SK-N-SH (cell line): ENCODE measurements at regions not wholly inside any gene's neighbourhood (a gene's known extent, or its start where the extent isn't known, plus 50 kb on each side); places are given as distances from the start of the nearest gene placed in this dataset.

ENCODE experiments used
- CTCF ChIA-PET: fragments of 300-600, 350-600 bp; formaldehyde crosslinking; extraction: SDS; loops from one replicate; lab custom pipeline; 2021; lab: Yijun Ruan, JAX
- POLR2A ChIA-PET: fragments of 350-600 bp; sonication (Branson Sonifier 250); formaldehyde crosslinking; extraction: SDS; loops from one replicate; lab custom pipeline; 2020; ENCODE audit warnings: antibody characterized with exemption, inconsistent platforms; lab: Yijun Ruan, JAX
- DNase-seq: peaks from one replicate; pipeline ENCODE4 v3.0.0; 2012
- H2AFZ ChIP-seq: fragments of 200-600 bp; sonication (generic); 2 replicates; pipeline ENCODE4 v1.8.1; 2016; ENCODE audit warnings: antibody characterized with exemption, mild to moderate bottlenecking, low read depth
- H3F3A ChIP-seq: fragments of 200-600 bp; sonication (generic); replicated peaks from 2 replicates; pipeline ENCODE3; 2016; ENCODE audit warnings: antibody characterized with exemption, mild to moderate bottlenecking; ENCODE audit not compliant: insufficient read depth
- H3K27ac ChIP-seq, 2 experiments: fragments of 200-500 bp in 1 of 2; fragments of 200-600 bp in 1 of 2; sonication (Bioruptor generic) in 1 of 2; sonication (generic), shearing (Covaris generic) in 1 of 2; 2 replicates each; pipeline versions ENCODE4 v1.5.1 to v1.6.1; 2014 to 2016; ENCODE audit warnings: low read depth in 2 of 2, inconsistent platforms in 1 of 2, low read length in 1 of 2, mild to moderate bottlenecking in 1 of 2, mixed read lengths in 1 of 2
- H3K27me3 ChIP-seq: fragments of 200-600 bp; sonication (generic), shearing (Covaris generic); 2 replicates; pipeline ENCODE4 v1.6.1; 2016; ENCODE audit warnings: mixed run types; ENCODE audit not compliant: insufficient read depth
- H3K36me3 ChIP-seq, 2 experiments: fragments of 200-500 bp in 1 of 2; fragments of 200-600 bp in 1 of 2; sonication (Bioruptor generic) in 1 of 2; sonication (generic) in 1 of 2; replicated peaks in 1 of 2; 2 replicates each; pipeline versions ENCODE3 to v1.5.1; 2014 to 2016; ENCODE audit warnings: low read length in 1 of 2, mild to moderate bottlenecking in 1 of 2; ENCODE audit not compliant: insufficient read depth in 2 of 2, control insufficient read depth in 1 of 2
- H3K4me1 ChIP-seq, 2 experiments: fragments of 200-500 bp in 1 of 2; fragments of 200-600 bp in 1 of 2; sonication (Bioruptor generic) in 1 of 2; sonication (generic), shearing (Covaris generic) in 1 of 2; 2 replicates each; pipeline versions ENCODE4 v1.5.1 to v1.6.1; 2014 to 2016; ENCODE audit warnings: low read depth in 1 of 2, low read length in 1 of 2, mixed run types in 1 of 2; ENCODE audit not compliant: insufficient read depth in 2 of 2, control insufficient read depth in 1 of 2
- H3K4me2 ChIP-seq: fragments of 200-600 bp; sonication (generic), shearing (Covaris generic); 2 replicates; pipeline ENCODE4 v1.6.1; 2017; ENCODE audit warnings: mixed run types
- H3K4me3 ChIP-seq, 2 experiments: fragments of 200-500 bp in 1 of 2; fragments of 200-600 bp in 1 of 2; sonication (Bioruptor generic) in 1 of 2; sonication (generic), shearing (Covaris generic) in 1 of 2; 2 replicates each; pipeline versions ENCODE4 v1.5.1 to v1.8.1; 2014 to 2016; ENCODE audit warnings: low read depth in 2 of 2, inconsistent platforms in 1 of 2, low read length in 1 of 2, mild to moderate bottlenecking in 1 of 2, mixed read lengths in 1 of 2, moderate library complexity in 1 of 2
- H3K79me2 ChIP-seq: fragments of 200-600 bp; sonication (generic); 2 replicates; pipeline ENCODE4 v1.8.1; 2017; ENCODE audit warnings: mild to moderate bottlenecking; ENCODE audit not compliant: insufficient read depth
- H3K9ac ChIP-seq: fragments of 200-600 bp; sonication (generic); 2 replicates; pipeline ENCODE4 v1.6.1; 2017; ENCODE audit warnings: mixed run types
- H3K9me2 ChIP-seq: fragments of 200-600 bp; sonication (generic); 2 replicates; pipeline ENCODE4 v1.6.1; 2017; ENCODE audit warnings: mixed run types
- H3K9me3 ChIP-seq: fragments of 200-600 bp; sonication (generic); 2 replicates; pipeline ENCODE4 v1.6.1; 2017; ENCODE audit warnings: mixed run types, mild to moderate bottlenecking, moderate library complexity
- H4K20me1 ChIP-seq: fragments of 200-600 bp; sonication (generic); 2 replicates; pipeline ENCODE4 v1.6.1; 2017; ENCODE audit warnings: mild to moderate bottlenecking, mixed run types; ENCODE audit not compliant: insufficient read depth
- CHD2 ChIP-seq: fragments of 150-350 bp; IDR thresholded peaks from 2 replicates; pipeline ENCODE4 v1.6.1; 2018; ENCODE audit warnings: low read length; ENCODE audit not compliant: partially characterized antibody
- FOXM1 ChIP-seq: IDR thresholded peaks from 2 replicates; pipeline ENCODE4 v1.4.0; 2012; ENCODE audit warnings: low read depth, mild to moderate bottlenecking
- NFIC ChIP-seq: IDR thresholded peaks from 2 replicates; pipeline ENCODE4 v1.4.0; 2012; ENCODE audit warnings: borderline replicate concordance
- NRF1 ChIP-seq: IDR thresholded peaks from 2 replicates; pipeline ENCODE4 v1.6.1; 2012; ENCODE audit warnings: low read depth, mild to moderate bottlenecking, low read length
- POLR2AphosphoS5 ChIP-seq: IDR thresholded peaks from 2 replicates; pipeline ENCODE4 v1.6.1; 2012; ENCODE audit warnings: low read depth, low read length
- RAD21 ChIP-seq: IDR thresholded peaks from 2 replicates; pipeline ENCODE4 v1.6.1; 2012; ENCODE audit warnings: mild to moderate bottlenecking, low read length
- RFX5 ChIP-seq: IDR thresholded peaks from 2 replicates; pipeline ENCODE4 v1.6.1; 2012; ENCODE audit warnings: mild to moderate bottlenecking, improper control_type of control experiment, low read length
- SIN3A ChIP-seq: IDR thresholded peaks from 2 replicates; pipeline ENCODE4 v1.6.1; 2012; ENCODE audit warnings: low read depth, mild to moderate bottlenecking, low read length, moderate library complexity, borderline replicate concordance
- TCF12 ChIP-seq: IDR thresholded peaks from 2 replicates; pipeline ENCODE4 v1.4.0; 2012
- WGBS: methylation state at CpG from one replicate; pipeline ENCODE4 v1.1.6; 2017; ENCODE audit warnings: low lambda C conversion rate; 5-methylcytosine and 5-hydroxymethylcytosine counted together
- TF ChIP-seq, protein P1 (sequence below): fragments of 200-600 bp; sonication (generic); IDR thresholded peaks from 2 replicates; pipeline ENCODE4 v1.6.1; 2017; ENCODE audit warnings: antibody characterized with exemption, mild to moderate bottlenecking, moderate library complexity
- TF ChIP-seq, protein P2 (sequence below): IDR thresholded peaks from 2 replicates; pipeline ENCODE4 v1.4.0; 2012; ENCODE audit warnings: low read depth, borderline replicate concordance
- TF ChIP-seq, protein P3 (sequence below): fragments of 150-350 bp; IDR thresholded peaks from 2 replicates; pipeline ENCODE4 v1.6.1; 2016; ENCODE audit warnings: mild to moderate bottlenecking, low read depth, low read length
- TF ChIP-seq, protein P4 (sequence below): IDR thresholded peaks from 2 replicates; pipeline ENCODE4 v1.4.0; 2012; ENCODE audit warnings: low read depth, borderline replicate concordance

DNA sequence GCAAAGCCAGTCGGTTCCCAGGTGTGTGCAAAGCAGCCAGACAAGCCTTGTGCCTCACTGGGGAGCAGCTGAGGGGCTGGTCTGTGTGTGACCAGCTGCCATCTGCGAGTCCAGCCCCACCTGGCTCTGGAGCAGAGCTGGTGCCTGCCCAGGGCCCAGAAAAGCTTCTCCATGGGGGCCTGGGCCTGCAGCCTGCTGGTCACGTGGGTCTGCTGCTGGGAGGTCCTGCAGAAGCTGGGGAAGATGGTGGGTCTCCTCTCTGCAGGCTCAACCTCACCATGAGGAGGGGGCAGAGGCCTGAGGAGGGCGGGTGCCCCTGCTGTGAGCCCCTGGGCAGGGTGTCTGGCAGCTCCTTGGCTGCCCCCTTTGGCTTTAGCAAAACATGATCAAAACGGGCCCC is 71.9 kb downstream of the ENGASE start:
- TF ChIP-seq, protein P1, sequence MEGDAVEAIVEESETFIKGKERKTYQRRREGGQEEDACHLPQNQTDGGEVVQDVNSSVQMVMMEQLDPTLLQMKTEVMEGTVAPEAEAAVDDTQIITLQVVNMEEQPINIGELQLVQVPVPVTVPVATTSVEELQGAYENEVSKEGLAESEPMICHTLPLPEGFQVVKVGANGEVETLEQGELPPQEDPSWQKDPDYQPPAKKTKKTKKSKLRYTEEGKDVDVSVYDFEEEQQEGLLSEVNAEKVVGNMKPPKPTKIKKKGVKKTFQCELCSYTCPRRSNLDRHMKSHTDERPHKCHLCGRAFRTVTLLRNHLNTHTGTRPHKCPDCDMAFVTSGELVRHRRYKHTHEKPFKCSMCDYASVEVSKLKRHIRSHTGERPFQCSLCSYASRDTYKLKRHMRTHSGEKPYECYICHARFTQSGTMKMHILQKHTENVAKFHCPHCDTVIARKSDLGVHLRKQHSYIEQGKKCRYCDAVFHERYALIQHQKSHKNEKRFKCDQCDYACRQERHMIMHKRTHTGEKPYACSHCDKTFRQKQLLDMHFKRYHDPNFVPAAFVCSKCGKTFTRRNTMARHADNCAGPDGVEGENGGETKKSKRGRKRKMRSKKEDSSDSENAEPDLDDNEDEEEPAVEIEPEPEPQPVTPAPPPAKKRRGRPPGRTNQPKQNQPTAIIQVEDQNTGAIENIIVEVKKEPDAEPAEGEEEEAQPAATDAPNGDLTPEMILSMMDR: no peak
- TF ChIP-seq NRF1: no peak
- no peak for TF ChIP-seq TCF12
- TF ChIP-seq POLR2AphosphoS5: no peak
- no peak for TF ChIP-seq RAD21
- TF ChIP-seq RFX5: no peak
- TF ChIP-seq SIN3A: no peak
- CTCF ChIA-PET: interaction anchor here (0.7 to 3.0 kb wide), 7 partner anchors 9 to 254 kb away, joined by 3 to 10 read pairs (median 3); no protein-coding TSS in a partner anchor
- WGBS: 16% methylated on average over 3 of the region's 5 CpGs
- H3F3A ChIP-seq: no peaks in the 10 kb centered on the region
- no peak overlapping the region for H2AFZ ChIP-seq
- POLR2A ChIA-PET: no interaction called here
- no peaks in the 10 kb centered on the region; a peak in 1 of 4 replicates for H3K4me1 ChIP-seq
- no peaks in the 10 kb centered on the region for H3K79me2 ChIP-seq
- H3K9me3 ChIP-seq: no peaks in the 10 kb centered on the region
- no peaks in the 10 kb centered on the region for H3K36me3 ChIP-seq
- no peak overlapping the region for H3K4me3 ChIP-seq
- no peak overlapping the region for H3K9ac ChIP-seq
- H3K4me2 ChIP-seq: no peak overlapping the region
- H3K27ac ChIP-seq: no peak overlapping the region
- peaks cover 19% of the 10 kb centered on the region for H3K27me3 ChIP-seq
- H3K9me2 ChIP-seq: no peaks in the 10 kb centered on the region
- H4K20me1 ChIP-seq: no peaks in the 10 kb centered on the region
- no peak for DNase-seq

DNA sequence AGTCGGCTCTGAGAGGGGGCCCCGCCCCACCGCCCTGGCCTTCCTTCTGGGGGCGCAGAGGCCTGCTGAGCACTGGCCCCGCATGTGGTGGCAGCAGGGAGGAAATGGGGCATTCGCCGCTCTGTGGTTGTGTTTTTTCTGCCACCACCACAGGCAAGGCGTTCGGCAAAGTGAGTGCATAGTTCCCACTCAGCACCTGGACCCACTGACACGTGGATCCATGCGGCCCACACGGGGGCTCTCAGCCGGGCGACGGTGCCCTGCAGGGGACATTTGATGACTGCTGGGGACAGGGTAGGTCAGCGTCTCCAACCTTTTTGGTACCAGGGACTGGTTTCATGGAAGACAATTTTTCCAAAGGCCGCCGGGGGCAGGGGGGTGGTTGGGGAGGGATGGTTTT is 70.9 kb downstream of the ENGASE start:
- Histone ChIP-seq H3K4me3 (no peak overlapping the region), H4K20me1 (peaks cover 7% of the 10 kb centered on the region; the same call in 1 of the 2 replicates), H3F3A (no peaks in the 10 kb centered on the region), H3K27me3 (peaks cover 26% of the 10 kb centered on the region)
- POLR2A ChIA-PET: no interaction called here
- CTCF ChIA-PET: interaction anchor here (0.8 to 7.1 kb wide), 7 partner anchors 20 to 247 kb away, joined by 3 to 41 read pairs (median 7); no protein-coding TSS in a partner anchor
- TF ChIP-seq CHD2: no peak
- no peak for TF ChIP-seq NFIC
- TF ChIP-seq, protein P2, sequence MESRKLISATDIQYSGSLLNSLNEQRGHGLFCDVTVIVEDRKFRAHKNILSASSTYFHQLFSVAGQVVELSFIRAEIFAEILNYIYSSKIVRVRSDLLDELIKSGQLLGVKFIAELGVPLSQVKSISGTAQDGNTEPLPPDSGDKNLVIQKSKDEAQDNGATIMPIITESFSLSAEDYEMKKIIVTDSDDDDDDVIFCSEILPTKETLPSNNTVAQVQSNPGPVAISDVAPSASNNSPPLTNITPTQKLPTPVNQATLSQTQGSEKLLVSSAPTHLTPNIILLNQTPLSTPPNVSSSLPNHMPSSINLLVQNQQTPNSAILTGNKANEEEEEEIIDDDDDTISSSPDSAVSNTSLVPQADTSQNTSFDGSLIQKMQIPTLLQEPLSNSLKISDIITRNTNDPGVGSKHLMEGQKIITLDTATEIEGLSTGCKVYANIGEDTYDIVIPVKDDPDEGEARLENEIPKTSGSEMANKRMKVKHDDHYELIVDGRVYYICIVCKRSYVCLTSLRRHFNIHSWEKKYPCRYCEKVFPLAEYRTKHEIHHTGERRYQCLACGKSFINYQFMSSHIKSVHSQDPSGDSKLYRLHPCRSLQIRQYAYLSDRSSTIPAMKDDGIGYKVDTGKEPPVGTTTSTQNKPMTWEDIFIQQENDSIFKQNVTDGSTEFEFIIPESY: no peak
- no peak for TF ChIP-seq RFX5
- no peak for TF ChIP-seq FOXM1
- TF ChIP-seq, protein P3, sequence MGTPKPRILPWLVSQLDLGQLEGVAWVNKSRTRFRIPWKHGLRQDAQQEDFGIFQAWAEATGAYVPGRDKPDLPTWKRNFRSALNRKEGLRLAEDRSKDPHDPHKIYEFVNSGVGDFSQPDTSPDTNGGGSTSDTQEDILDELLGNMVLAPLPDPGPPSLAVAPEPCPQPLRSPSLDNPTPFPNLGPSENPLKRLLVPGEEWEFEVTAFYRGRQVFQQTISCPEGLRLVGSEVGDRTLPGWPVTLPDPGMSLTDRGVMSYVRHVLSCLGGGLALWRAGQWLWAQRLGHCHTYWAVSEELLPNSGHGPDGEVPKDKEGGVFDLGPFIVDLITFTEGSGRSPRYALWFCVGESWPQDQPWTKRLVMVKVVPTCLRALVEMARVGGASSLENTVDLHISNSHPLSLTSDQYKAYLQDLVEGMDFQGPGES: no peak
- TF ChIP-seq, protein P1: no peak
- TF ChIP-seq, protein P4, sequence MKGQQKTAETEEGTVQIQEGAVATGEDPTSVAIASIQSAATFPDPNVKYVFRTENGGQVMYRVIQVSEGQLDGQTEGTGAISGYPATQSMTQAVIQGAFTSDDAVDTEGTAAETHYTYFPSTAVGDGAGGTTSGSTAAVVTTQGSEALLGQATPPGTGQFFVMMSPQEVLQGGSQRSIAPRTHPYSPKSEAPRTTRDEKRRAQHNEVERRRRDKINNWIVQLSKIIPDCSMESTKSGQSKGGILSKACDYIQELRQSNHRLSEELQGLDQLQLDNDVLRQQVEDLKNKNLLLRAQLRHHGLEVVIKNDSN: no peak
- TF ChIP-seq, all 33 proteins: peak for 0
- no peak overlapping the region for H3K4me2 ChIP-seq
- H3K27ac ChIP-seq: no peak overlapping the region
- H3K36me3 ChIP-seq: no peaks in the 10 kb centered on the region
- no peak overlapping the region for H2AFZ ChIP-seq
- no peaks in the 10 kb centered on the region for H3K9me2 ChIP-seq
- H3K79me2 ChIP-seq: no peaks in the 10 kb centered on the region
- H3K9me3 ChIP-seq: no peaks in the 10 kb centered on the region
- WGBS: 73% methylated on average over 16 of the region's 18 CpGs
- no peak overlapping the region for H3K9ac ChIP-seq
- no peaks in the 10 kb centered on the region; a peak in 1 of 4 replicates for H3K4me1 ChIP-seq
- DNase-seq: no peak
